T-helper 22 cell (primary cell): ENCODE measurements at regions not wholly inside any gene's neighbourhood (a gene's known extent, or its start where the extent isn't known, plus 50 kb on each side); places are given as distances from the start of the nearest gene placed in this dataset.
"Not testable (repeated sequence)": the region's sequence is repeated elsewhere in the genome, so short reads cannot be mapped to it uniquely, and the experiment has no call there.

Experiments
- DNase-seq: peaks from one replicate; pipeline ENCODE4 v3.0.0-alpha.2; 2020; ENCODE audit warnings: low read depth

- DNase-seq, result no peak
Observed at GRCh38 chrX:13476384-13476783, 93.0 kb upstream of the EGFL6 start.

DNA sequence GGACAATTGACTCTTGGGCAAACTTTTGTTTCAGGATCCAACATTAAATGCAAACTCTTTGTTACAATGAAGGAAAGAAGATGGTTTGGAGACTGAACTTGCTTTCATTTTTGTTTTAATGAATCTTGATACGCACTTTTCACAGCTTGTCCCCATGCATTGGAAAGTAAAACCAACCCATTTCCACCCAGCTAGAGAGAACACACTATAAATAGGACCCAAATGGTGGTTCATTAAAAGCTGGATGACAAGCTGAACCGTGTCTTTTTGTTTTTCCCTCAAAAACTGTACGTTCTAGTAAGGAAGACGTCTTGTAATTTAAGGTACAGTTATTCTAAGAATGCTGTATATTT, 95.3 kb upstream of the EGFL6 start:
- DNase-seq, result no peak

DNA sequence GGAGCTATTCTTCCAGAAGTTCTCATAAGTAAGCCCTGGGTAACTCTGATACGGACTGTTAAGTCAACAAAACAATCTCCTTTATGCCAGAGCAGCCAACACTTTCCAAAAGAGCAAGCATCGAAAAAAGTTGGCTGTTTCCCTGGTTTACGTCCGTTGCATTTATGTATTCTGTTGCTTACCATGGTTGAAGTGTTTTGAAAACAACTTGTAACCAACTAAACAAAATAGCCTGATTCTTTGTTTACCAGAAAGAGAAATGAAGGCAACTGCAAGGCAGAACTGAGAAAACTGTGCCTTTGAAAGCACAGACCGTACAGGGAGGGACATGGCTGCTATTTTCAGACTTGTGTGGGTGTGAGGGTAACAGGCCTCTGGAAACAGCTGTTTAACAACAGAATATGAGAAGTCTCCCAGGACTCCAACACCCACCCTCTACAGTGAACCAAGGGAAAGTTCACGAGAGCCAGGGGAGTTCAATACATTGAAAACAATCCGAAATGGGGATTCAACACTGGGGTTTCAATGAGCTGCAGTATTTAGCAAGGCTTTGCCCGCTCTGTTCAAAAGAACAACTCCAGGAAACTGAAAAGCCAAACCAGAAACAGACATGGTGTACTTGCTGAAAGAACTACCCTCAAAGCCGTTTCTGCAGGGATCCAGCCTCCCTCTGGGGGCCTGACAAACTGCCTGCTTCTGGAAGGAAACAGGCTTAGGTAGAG, 95.8 kb upstream of the EGFL6 start:
- DNase-seq, result no peak

DNA sequence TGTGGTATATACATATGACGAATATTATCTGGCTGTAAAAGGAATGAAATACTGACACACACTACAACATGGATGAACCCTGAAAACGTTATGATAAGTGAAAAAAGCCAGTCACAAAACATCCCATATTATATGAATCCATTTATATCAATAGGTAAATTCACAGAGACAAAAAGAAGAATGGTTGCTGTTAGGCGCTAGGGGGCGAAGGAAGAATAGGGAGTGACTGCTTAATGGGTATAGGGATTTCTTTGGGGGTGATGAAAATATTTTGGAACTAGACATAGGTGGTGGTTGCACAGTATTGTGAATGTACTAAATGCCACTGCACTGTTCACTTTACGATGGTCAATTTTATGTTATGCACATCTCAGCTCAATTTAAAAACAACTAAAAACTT, 96.4 kb upstream of the EGFL6 start:
- DNase-seq, result no peak

DNA sequence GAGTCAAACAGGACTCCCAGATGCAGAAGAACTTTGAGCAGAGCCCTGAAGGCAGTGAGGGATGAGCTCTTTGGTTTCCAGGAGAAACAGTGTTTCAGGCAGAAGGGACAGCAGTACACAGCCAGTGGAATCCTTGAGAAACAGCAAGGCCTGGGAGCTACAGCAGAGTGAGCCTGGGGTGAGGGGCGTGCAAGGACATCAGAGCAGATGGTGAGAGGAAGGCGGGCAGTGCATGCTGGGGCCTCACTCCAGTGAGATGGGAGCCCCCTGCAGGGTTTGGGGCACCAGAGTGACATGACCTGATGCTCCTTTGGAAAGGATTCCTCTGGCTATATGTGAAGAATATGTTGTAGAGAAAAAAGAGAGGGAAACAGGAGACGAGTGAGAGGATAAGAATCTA, 98.1 kb upstream of the EGFL6 start:
- DNase-seq, result no peak

- no peak for DNase-seq
Observed at GRCh38 chrX:13470685-13470977, 98.8 kb upstream of the EGFL6 start.

DNA sequence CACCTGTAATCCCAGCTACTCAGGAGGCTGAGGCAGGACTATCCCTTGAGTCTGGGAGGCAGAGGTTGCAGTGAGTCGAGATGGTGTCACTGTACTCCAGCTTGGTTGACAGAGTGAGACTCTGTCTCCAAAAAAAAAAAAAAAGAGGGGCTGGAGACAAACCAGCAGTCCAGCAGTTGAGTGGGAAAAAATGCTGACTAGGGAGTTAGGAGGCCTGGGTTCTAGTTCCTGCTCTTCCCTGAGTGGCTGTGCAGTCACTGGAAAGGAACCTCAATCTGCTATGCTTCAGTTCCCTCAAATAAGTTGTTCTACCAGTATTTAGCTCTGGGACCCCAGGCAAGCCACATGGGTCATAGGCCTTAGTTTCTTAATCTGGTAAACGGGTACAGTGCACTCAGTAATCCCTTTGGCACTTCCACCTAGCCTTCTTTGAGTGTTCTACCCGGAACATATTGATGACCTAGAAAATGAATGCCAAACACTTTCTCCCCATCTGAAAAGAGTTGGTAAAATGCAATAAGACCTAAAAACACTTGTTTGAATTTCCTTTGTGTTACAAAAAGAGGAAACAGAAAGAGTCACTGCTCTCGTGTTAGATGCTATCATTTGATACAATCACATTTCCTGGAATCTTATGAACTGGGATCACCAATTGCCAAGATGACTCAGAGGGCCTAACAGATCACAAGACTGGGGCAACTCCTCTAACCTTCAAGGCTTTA, 99.3 kb upstream of the EGFL6 start:
- no peak for DNase-seq

DNA sequence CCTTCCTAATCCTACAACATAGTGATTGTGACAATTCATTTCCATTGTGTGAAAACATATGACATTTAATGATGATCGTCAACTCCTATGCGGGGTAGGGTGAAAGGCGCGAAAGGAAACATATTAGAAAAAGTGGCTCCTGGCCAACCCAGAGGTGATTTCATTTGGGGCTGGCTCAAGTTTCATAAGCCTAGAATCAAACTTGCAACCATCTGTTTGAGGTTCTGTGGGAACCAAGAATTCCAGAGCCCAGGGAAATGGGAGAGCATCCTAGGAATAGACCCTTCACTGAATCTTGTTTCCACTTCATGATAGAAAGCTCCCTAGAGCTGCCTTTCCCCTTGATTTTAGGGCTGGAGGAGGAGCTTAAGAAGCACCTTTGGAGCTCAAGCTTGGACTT, 101.3 kb upstream of the EGFL6 start:
- no peak for DNase-seq

DNA sequence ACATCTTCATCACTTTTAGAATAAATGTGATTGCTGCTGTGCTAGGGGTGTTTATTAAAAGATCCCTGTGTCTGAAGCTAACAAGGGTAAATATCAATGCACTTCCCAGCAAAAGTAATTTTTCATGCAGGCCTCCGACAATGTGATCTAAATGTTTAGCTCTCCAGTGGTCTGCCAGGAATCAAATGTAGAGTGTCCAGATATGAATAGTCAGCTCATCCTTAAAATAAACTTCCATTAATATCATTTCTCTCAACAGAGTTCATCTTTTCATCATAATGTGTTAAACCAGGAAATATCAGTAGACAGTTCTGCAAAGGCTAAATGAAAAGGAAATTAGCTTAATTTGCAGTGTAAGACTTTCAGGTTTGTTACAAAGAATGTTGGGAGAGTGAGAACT, 102.2 kb upstream of the EGFL6 start:
- no peak for DNase-seq

DNA sequence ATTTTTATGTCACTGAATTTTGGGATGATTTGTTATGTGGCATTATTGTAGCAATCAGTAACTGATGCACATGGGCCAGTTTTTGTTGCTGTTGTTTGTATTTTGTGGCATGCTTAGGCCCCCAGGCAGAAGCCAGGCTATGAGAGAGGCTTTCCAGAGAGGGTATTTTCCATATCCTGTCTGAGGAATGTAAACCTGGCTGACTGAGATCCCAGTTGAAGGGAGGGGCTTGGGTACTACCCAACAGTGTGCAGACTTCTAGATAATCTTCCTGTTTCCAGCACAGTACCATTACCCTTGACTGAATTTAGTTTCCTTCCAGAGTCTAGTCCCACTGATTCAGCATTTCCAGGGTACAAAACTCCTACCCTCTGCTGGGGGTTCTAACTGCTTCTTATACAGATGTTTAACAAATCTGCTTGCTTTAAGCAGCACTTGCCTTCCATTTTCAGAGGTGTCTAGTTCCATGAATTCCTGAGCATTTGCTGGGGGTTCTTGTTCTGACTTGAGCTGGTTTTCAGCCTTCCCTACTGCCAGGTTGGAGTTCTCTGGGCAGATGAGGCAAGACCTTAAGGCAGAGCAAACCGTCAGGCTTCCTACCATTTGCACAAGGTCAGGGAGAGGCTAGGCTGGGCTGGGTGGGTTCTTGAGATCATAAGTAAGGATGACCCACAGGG, 104.7 kb upstream of the EGFL6 start:
- no peak for DNase-seq

DNA sequence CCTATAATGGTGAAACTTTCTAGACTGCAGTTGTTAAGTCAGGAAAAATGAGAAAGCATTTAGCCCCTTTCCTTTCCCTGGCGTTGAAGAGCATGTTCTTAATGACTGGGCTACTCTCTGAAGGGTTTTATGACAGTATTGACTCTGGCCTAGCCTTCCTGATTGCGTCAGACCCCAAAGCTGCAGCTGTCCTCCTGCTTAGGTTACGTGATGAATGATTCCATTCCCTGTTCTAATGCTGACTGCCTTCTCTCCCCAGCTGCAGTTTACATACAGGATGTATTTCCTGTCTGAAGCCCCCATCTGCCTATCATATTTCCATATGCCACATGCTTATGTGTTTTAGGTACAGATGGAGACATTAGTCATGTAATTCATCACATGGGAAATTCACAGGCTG, 105.8 kb upstream of the EGFL6 start:
- DNase-seq, result no peak

- DNase-seq, result no peak
Observed at GRCh38 chrX:13452283-13452682, 117.1 kb upstream of the EGFL6 start.

DNA sequence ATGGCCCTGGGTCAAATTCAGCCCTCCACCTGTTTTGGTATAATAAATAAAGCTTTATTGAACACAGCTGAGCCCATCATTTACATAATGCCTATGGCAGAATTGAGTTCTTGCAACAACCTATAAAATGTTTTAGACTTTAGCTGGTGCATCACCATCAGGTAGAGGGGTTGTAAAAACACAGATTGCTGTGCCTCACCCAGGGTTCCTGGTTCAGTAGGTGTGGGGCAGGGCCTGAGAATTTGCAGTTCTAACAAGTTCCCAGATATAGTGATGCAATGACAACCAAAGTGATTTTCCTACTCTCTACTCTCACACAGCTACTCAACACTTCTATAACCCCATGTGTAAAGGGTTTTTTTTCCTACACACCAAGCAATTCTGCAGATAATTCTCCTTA, 120.0 kb upstream of the EGFL6 start:
- no peak for DNase-seq

GRCh38 chrX:13448941-13449340, 120.5 kb upstream of the EGFL6 start:
- no peak for DNase-seq

DNA sequence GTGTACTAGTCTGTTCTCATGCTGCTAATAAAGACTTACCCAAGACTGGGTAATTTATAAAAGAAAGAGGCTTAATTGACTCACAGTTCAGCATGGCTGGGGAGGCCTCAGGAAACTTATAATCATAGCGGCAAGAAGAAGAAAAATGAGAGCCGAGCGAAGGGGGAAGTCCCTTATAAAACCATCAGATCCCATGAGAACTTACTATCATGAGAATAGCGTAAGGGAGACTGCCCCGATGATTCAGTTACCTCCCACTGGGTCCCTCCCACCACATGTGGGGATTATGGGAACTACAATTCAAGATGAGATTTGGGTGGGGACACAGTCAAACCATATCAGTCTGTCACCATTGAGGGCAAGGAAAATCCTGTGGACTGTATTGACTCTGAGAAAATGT, 121.8 kb upstream of the ATXN3L start:
- not testable (repeated sequence) for DNase-seq

DNA sequence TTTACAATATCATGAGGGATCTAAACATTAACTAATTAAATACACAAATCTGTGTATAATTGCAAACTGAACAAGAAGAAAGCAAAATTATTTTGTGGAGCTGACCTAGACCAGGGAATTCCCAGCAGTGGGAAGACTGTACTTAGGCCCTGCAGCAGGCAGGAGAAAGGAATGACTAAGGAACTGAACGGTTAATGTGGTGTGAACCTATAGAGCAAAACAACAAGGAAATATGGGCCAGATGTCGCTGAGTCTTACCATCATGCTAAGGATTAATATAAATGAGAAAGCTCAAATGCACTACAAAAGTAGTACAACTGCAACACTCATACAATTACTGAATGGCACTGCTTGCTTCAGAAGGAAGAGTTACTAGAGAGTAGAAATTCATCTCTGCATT, 120.3 kb upstream of the ATXN3L start:
- no peak for DNase-seq

DNA sequence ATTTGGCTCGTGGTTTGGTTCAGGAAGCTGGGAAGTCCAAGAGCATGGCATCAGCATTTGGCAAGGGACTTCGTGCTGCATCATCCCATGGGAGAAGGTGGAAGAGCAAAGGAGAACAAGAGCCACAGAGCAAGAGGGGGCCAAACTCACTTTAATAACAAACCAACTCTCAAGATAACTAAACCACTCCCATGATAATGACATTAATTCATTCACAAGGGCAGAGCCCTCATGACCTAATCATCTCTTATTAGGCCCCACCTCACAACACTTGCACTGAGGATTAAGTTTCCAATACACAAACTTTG, 113.4 kb upstream of the ATXN3L start:
- no peak for DNase-seq

GRCh38 chrX:13432414-13433297, 112.8 kb upstream of the ATXN3L start:
- no peak for DNase-seq

DNA sequence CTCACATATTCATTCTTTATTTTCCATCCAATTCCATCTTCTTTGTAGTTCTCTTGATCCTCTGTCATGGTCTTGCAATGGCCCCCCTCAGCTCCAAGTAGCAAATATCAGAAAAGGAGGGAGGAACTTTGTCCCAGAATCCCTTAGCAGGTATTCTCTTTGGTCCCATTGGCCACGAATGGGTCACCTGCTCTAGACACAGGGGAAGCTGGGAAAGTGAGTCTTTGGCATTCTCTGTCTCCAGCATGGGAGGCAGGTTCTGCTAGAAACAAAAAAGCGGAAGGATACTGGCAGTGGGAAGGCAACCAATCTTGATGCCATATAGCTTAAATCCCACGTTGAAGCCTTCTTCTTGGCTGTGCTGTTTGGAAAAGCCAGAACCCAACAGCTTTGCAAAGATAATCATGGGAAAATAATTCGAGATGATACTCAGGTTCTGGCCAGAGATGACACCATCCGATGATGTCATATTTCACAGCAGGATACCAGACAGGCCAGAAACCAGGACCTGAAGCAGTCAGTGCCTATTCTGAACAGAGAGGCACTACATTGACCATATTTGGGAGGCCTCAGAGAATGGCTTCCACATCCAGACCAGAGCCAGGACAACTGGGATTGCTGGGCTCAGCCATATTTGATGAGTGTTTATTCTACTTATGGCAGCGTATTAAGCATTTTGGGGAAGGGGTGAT, 110.4 kb upstream of the ATXN3L start:
- DNase-seq, result no peak

DNA sequence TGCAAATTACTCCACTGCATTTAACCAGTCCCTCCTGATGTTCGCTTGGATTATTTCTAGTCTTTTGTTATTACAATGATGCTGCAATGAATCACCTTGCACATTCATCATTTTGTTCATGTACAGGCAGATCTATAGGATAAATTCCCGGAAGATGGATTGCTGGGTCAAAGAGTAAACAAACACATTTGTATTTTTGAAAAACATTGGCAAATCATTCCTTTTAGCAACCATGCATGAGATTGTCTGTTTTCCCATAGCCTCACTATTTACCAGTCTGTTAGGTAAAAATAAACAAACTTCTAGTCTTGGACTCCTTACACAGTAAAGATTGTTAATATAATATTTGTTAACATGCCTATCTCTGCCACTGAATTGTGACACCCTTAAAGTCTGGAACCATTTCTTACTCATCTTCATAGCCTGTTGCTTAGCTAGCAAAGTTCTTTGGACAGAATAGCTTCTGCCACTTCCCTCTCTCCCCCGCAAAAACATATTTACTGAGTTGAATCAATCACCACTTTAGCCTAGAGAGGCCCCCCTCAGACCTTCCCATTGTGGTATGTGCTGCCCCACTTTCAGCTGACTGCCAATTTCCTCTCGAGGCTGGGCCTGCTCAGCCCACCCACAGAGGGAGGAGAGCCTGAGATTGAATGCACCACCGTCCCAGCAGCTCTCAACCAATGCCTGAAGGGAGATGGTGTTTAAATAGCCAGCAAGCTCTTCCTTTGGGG, 108.4 kb upstream of the ATXN3L start:
- DNase-seq, result no peak

- DNase-seq, result no peak
Observed at GRCh38 chrX:13427441-13428052, 107.7 kb upstream of the ATXN3L start.
